ENCODE measurements at regions not wholly inside any gene's neighbourhood (a gene's known extent, or its start where the extent isn't known, plus 50 kb on each side); places are given as distances from the start of the nearest gene placed in this dataset.

- ChIA-PET POLR2A (no interaction called here), CTCF (interaction anchor here (1.0 to 1.4 kb wide), 3 partner anchors 10 to 115 kb away, joined by 3 read pairs; no protein-coding TSS in a partner anchor)
- TF ChIP-seq JUN (IDR thresholded peaks at IDR 0.05; ENCODE audit: borderline replicate concordance, insufficient read depth, insufficient read length, low read depth) (no peak), EZH2 (IDR thresholded peaks at IDR 0.05; ENCODE audit: borderline replicate concordance, low read depth, low read length, severe bottlenecking) (no peak), FOS (IDR thresholded peaks at IDR 0.05; ENCODE audit: borderline replicate concordance, insufficient read depth, low read length) (no peak), MYC (IDR thresholded peaks at IDR 0.05; ENCODE audit: low read depth, low read length) (no peak), POLR2A (IDR thresholded peaks at IDR 0.05; ENCODE audit: low read depth, low read length) (no peak), MAX (IDR thresholded peaks at IDR 0.05; ENCODE audit: insufficient read depth, insufficient read length) (no peak), GATA2 (IDR thresholded peaks at IDR 0.05; ENCODE audit: insufficient read depth, insufficient read length, low read depth, low read length) (no peak), POLR2AphosphoS5 (IDR thresholded peaks at IDR 0.05; ENCODE audit: insufficient read depth, low read depth, low read length) (no peak)
- TF ChIP-seq, protein P1, sequence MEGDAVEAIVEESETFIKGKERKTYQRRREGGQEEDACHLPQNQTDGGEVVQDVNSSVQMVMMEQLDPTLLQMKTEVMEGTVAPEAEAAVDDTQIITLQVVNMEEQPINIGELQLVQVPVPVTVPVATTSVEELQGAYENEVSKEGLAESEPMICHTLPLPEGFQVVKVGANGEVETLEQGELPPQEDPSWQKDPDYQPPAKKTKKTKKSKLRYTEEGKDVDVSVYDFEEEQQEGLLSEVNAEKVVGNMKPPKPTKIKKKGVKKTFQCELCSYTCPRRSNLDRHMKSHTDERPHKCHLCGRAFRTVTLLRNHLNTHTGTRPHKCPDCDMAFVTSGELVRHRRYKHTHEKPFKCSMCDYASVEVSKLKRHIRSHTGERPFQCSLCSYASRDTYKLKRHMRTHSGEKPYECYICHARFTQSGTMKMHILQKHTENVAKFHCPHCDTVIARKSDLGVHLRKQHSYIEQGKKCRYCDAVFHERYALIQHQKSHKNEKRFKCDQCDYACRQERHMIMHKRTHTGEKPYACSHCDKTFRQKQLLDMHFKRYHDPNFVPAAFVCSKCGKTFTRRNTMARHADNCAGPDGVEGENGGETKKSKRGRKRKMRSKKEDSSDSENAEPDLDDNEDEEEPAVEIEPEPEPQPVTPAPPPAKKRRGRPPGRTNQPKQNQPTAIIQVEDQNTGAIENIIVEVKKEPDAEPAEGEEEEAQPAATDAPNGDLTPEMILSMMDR (IDR thresholded peaks at IDR 0.05; ENCODE audit: extremely low read depth in 1 of 2, insufficient read depth in 1 of 2, low read depth in 1 of 2, low read length in 2 of 2), result no peak
- Histone ChIP-seq H2AFZ (ENCODE audit: low read depth, low read length) (peak overlapping the region; percentile 61), H4K20me1 (replicated peaks; ENCODE audit: control insufficient read depth, extremely low read depth, insufficient read depth, low read length) (no peaks in the 10 kb centered on the region), H3K27me3 (ENCODE audit: control insufficient read depth in 2 of 2, insufficient read depth in 2 of 2, low read length in 2 of 2) (no peaks in the 10 kb centered on the region), H3K27ac (ENCODE audit: insufficient read depth, low read depth, low read length) (peak overlapping the region; percentile 21), H3K4me3 (replicated peaks in 1 of 3; ENCODE audit: insufficient read depth in 1 of 3, low read depth in 1 of 3, low read length in 3 of 3) (no peak overlapping the region), H3K9me3 (replicated peaks; ENCODE audit: control insufficient read depth, insufficient read depth, low read length) (no peaks in the 10 kb centered on the region), H3K36me3 (ENCODE audit: control insufficient read depth in 2 of 2, extremely low read depth in 1 of 2, insufficient read depth in 2 of 2, low read length in 2 of 2) (no peaks in the 10 kb centered on the region), H3K79me2 (ENCODE audit: control insufficient read depth, insufficient read depth, low read length) (no peaks in the 10 kb centered on the region), H3K4me2 (ENCODE audit: insufficient read depth, low read length) (no peak overlapping the region), H3K4me1 (ENCODE audit: control insufficient read depth, extremely low read depth, insufficient read depth, low read length) (peaks cover 4% of the 10 kb centered on the region), H3K9me1 (replicated peaks; ENCODE audit: control insufficient read depth, extremely low read depth, insufficient read depth, low read length) (no peaks in the 10 kb centered on the region), H3K9ac (replicated peaks; ENCODE audit: extremely low read depth, insufficient read depth, low read length) (no peak overlapping the region)
- BruUV-seq (replicated peaks), result no TSS peak
- intact Hi-C loops (cut with micrococcal nuclease), result no loop called here
- FAIRE-seq (peak; percentile 65), DNase-seq (ENCODE audit: low read depth, low spot score) (peak; percentile 78)
- dilution Hi-C loops (cut with MboI; ENCODE audit: extremely low pct_ligation_motif_present, low sequenced_read_pairs), result no loop called here
These were observed 58.7 kb upstream of the RFX8 start for GRCh38 chr2:101533561-101534148.
